Erythroblast (primary cell): ENCODE measurements at regions not wholly inside any gene's neighbourhood (a gene's known extent, or its start where the extent isn't known, plus 50 kb on each side); places are given as distances from the start of the nearest gene placed in this dataset.

ENCODE experiments used
- GATA1 ChIP-seq: IDR thresholded peaks from 2 replicates; pipeline ENCODE4 v1.6.1; 2011; ENCODE audit warnings: low read depth, mild to moderate bottlenecking, control low read depth, low read length, moderate library complexity
- POLR2A ChIP-seq: IDR thresholded peaks from 2 replicates; pipeline ENCODE4 v1.6.1; 2011; ENCODE audit warnings: mild to moderate bottlenecking, low read length

DNA sequence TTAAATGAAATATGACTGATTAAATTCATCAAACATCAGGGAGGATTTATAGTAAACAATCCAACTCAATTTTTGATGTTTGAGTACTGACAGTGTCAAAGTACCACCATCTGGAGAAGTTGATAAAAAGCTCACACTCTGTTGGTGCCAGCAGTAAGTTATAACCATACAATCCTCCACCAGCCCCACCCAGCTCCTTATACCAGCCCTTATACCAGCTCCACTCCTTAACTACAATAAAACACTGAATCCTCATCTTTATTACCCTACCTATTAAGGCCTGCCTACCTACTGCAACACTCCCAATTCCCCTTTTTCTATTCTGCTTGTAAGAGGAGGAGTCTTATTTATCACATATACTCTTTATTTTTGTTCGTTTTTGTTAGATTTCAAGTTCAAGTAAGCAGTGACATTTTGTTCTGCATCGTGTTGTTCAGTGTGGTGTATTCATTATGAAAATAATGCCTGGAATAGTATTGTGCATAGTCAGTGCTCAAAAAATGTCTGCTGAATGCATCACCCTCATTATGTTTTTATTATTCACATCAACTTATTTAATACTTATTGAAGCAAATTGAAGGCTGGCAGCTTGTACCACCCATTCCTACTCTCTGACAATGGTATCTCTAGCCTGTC, 954.7 kb upstream of the ADGRB3 start:
- no peak for TF ChIP-seq POLR2A
- no peak for TF ChIP-seq GATA1
